ENCODE measurements at regions not wholly inside any gene's neighbourhood (a gene's known extent, or its start where the extent isn't known, plus 50 kb on each side); places are given as distances from the start of the nearest gene placed in this dataset.

GRCh38 chr14:27389402-27389801 is 791.6 kb upstream of the NOVA1 start:
- no peak for TF ChIP-seq POLR2A (IDR thresholded peaks at IDR 0.05)
- no peak for TF ChIP-seq CTCF (IDR thresholded peaks at IDR 0.05)

Data from heart left ventricle (tissue), 13 donors.